ENCODE measurements at regions not wholly inside any gene's neighbourhood (a gene's known extent, or its start where the extent isn't known, plus 50 kb on each side); places are given as distances from the start of the nearest gene placed in this dataset.
"Not testable (repeated sequence)": the region's sequence is repeated elsewhere in the genome, so short reads cannot be mapped to it uniquely, and the experiment has no call there.

DNA sequence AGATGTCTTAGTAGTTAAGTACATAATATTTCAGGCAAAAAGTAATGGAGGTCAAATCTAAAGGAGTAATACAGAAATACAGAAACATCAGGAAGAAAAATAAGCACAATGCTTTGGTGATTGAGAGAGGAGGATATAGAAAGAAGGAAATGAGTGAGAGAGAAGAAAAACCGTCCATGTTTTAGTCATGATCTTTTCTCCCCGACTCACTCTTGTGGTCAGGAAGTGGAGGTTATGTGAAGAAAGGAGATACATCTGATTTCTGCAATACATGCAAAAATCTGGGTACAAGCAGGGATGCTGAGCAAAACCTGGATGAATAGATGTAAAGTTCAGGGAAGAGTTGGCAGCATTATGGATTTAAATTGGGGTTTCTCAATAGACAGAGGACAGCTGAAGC lies 1122.5 kb downstream of the SORCS3 start:
- no peak for DNase-seq

DNA sequence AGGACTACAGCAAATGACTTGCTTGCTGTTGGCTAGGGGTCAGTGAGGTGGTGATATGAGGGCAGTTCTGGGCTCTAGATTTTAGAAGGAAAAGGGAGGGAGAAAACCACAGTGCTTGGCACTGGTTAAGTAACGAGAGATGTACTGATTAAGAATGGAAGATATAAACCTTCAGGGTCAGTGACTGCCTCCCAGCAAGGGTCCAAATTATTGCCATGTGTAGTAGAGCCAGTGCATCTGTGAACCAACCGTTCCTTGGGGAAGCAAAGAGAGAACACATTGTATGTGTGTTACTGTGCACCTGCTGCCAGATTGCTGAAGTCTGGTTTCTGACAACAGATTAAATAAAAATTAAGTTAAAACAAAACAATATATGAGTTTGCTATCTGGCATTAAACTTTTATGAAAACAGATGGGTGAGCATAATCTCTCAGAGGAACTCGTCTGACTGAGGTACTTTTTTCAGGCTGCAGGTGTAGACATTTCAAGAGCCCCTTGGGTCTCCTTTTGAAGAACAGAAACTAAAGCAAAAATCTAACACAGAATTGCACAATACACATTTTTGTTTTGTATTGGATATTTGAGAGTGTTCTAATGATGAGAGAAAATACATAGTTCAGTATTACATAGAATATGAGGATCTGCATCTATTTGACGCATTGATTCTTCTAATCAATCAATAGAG lies 1120.6 kb downstream of the SORCS3 start:
- no peak for DNase-seq

DNA sequence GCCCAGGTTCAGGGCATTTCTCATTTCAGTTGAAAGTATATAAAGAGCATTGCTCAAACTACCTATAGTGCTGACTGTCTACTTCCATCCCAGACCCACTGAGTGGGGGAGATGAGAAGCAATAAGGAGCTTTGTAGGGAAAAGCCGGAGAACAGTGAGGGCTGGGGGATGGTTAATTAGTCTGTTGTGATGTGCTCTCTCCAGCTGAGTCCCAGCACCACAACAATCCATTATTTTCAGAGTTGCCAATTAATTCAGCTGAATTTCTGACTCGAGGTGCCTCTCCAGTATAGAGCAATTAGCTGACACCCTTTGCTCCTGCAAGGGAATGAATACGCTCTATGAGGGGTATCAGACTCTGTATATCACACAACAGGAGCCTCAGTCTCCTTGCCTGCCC lies 1118.6 kb downstream of the SORCS3 start:
- DNase-seq: no peak

DNA sequence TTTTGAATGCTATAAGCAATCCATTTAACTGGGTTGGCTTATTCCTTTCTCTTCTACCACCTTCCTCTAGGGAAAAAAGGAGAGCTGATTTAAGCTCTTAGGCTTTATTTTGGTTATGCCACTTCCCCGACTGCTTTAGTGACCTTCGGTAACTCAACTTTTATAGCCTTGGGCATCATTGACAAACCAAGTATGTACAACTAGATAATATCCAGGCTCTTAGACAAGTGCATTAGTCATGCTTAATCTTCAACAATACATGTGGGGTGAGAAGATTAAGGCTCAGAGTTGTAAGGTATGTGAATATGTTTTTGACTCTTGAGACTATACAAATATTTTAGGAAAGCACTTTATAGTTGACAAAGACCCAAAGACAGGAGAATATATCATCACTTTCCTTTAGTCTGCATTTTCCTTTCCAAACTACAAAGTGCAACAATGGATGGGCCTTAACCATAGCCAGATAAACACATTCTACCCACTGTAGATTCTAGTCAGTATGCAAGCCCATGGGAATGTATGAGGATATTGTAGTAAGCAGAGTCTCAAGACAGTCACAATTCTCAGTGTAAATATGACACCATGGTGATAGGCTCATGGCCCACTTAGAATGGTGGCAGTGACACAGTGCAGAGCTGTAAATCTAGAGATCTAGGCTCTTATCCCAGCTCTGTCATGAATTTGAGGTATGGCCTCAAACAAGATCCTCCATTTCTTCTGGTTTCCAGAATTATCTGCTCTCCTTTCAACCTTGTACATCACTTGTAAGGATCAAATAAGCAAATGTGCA lies 1117.3 kb downstream of the SORCS3 start:
- no peak for DNase-seq

DNA sequence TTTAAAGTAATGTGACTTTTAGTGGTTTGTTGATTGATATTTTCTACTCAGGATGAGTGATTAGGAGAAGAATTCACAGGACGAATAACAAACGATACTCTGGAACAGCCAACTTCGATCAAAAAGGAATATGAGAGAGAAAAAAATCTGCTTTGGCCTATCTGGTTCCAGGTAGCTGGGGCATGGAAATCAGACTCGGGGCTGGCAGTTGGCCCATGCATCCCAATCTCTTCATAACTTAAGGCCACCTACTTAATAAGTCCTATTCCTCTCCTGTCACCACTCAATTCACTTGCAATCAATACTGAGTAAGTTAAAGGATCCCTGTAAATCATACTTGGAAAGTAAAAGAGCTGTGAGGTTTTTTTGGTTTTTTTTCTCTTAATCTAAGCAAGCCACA lies 1116.2 kb downstream of the SORCS3 start:
- no peak for DNase-seq

DNA sequence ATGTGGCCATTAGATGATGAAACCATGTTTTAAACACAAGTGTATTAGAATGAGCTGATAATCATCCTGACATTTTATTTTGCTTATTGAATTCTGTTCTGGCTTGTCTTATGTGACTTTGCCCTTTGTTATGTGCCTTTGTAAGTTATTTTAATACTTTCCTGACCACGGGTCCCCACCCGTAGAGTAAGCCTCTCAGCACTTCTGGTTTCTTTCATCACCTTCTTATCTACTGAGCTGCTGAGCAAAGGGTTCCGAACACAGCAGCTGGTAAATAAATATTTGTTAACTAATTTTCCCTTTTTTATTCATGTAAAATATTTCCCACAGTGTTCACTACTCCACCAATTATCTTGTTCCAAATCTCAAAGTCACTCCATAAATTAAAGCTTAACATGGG lies 1115.3 kb downstream of the SORCS3 start:
- no peak for DNase-seq

DNA sequence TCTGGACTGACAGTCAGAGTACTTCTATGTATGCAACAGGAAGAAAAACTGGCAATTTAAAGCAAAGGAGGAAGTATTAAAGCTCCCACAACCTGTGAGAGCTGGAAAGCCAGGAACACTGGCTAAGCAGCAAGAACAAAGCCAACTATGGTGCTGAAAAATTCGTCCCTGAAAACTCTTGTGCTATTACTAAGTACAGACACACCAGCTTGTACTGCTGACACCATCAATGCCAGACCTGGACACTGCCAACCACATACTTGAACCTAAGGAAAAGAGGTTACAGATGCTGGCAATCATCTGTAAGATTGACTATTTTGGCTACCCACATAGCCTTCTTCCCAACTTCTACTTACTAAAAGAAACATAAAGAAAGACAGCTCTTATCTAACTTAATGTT lies 1110.6 kb downstream of the SORCS3 start:
- no peak for DNase-seq

DNA sequence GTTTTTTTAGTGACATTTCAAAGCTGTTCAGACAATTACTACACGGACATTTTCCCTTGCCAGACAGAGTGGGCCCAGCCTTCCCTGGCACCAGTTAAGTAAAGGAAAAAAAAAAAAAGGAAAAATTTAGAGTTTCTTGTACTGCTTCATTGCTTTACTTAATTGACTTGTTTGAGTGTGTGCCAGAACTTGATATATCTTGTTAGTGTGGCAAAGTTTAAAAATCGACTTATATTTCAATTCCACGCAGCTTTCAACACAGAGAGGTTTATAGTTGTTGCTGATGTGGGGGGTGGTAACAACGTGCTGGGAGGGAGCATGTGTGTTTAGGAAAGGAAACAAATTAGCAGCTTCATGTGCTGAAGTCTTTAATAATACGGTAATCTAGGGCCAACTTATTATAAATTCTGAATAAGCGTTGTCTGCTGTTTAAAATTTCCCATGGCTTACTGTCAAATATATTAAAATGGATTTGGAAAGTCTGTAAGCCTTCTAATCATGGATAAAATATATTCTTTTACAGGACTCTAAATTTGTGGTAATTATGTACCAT lies 1104.6 kb downstream of the SORCS3 start:
- DNase-seq: no peak

DNA sequence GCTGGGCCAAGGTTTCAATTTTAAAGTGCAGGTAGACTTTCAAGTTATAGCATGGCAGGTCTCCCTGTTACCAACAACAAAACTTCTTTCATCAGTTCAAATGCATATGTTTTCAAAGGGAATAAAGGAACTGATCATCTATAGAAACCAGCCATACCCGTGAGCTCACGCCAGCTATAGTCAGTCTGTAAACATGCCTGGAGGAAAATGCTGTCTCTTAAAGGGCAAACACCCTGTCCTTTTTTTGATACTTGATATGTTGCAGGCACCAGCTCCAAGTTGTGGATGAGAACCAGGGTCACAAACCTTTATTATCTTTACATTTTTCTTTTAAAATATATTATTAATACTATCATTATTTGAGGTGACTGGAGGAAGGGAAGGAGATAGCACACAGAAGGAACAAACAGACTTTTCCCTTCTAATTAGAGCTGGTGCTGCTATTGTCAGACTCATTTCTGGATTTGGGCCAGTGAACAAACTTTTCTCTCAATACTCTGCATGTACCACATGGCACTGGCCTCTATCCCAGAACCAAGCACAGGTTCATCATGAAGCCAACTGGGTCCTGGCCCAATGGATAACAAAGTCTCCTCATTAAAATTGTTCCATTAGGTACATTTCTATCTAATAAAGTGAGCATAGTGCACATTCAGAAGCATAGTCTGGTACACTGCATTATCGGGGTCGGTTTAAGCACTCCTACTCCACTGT lies 1102.4 kb downstream of the SORCS3 start:
- DNase-seq: no peak

DNA sequence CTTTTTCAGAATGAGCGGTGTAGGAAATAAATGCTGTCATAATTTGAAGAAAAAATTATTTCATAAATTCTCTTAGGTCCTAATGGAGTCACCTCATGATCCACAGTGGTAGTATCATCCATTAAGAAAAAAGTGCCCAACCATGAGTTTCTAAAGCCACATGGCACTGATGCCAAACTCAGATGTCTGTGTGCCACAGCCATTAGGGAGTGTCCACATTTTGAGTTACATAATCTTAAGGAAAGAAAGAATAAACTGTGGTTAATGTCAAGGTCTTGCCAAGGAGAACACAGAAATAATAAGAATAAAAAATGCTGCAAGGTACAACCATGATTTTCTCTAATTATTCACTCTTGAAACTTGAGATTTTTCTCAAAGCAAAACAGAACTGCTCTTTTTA lies 1101.8 kb downstream of the SORCS3 start:
- no peak for DNase-seq

DNA sequence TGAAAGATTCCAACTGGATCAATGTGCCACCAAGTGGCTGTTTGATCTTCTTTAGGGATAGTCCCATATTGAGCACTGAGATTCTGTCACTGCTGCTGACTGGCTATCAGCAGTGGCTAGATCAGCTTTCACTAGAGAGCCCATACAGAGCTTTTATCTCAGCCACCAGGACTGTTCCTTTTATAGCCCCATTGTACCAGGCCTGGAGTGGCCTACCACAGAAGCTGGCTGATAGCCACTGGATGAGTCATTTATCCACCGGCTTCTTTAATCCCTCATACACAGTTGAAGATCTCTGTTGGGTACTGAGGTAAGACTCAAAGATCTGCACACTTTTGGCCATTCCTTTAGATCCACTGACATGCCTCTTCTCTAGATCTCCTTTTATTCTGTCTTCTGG lies 1101.1 kb downstream of the SORCS3 start:
- no peak for DNase-seq

DNA sequence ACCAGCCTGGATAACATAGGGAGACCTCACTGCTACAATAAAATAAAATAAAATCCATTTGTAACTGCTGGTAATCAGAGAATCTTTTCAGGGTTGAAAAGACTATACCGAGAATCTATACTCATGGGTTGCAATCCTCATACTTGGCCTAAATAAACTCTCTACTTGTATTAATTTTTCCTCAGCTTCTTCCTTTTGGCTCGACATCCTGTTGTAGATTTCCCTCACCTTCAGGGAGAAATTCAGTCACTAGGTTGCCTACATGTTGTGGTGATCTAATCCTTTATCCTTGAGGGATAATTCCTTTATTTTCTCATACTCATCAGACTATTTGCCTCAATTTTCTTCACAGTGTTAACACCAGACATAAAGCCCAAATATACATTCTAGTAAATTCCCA lies 1093.4 kb downstream of the SORCS3 start:
- no peak for DNase-seq

DNA sequence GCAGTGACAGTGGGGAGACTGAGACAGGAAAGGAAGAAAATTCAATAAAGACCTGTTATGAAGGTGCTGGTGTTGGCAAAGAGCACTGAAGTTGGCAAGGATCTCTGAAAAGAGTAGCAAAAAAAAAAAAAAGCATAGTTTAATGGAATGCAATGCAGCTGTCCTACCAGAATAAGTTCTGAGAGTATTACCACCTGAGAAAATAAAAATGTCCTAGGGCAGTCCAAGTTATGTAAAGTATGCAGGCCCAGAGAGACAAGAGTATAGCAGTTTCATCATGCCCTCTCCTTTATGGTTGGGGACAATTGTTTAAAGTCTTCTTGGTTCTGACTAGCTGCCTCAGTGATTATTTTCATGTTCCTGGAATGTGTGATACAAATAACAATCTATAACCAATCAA lies 1092.8 kb downstream of the SORCS3 start:
- no peak for DNase-seq

DNA sequence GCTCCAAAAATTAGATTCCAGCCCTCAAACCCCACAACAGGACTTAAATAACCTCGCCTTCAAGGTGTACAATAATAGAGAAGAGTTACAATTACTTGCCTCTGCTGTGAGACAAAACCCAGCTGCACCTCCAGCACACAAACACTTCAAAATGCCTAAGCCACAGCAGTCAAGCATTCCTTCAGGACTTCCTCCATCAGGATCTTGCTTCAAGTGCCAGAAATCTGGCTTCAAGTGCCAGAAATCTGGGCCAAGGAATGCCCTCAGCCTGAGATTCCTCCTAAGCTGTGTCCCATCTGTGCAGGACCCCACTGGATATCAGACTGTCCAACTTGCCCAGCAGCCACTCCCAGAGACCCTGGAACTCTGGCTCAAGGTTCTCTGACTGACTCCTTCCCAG lies 1088.3 kb downstream of the SORCS3 start:
- DNase-seq: no peak

DNA sequence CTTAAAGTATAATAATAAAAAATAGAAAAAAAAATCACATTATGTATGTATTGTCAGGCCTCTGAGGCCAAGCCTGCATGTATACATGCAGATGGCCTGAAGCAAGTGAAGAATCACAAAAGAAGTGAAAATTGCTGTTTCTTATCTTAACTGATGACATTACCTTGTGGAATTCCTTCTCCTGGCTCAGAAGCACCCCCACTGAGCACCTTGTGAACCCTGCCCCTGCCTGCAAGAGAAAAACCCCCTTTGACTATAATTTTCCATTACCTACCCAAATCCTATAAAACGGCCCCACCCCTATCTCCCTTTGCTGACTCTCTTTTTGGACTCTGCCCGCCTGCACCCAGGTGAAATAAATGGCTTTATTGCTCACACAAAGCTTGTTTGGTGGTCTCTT lies 1086.5 kb downstream of the SORCS3 start:
- not testable (repeated sequence) for DNase-seq

DNA sequence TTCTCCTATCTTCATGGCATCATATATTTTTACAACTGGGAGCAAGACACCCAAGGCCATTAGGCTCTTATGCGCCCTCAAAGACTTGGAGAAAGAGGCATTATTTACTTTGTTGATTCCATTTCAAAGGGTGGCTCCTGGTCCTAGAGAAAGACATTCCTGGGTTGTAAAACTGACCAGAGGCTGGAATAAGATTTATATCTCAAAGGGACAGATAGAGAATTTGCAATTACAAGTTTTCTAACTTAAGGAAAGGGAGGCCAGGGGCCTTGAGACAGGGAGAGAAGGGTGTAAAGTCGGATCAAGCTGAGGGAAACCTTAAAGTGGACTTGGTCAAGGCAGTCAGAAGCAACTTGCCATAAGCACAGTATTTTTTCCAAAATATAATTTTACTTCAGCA lies 1086.0 kb downstream of the SORCS3 start:
- DNase-seq: no peak

DNA sequence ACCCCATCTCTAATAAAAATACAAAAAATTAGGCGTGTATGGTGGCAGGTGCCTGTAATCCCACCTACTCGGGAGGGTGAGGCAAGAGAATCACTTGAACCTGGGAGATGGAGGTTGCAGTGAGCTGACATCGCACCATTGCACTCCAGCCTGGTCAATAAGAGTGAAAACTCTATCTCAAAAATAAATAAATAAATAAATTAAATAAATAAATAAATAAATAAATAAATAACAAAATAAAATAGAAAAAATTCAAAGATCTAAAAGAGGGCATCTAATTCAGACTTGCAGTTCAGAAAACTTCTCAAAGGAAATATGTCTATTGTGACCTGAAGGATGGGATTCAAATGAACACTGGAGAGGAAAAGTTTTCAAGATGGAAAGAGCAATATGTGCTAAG lies 1085.1 kb downstream of the SORCS3 start:
- DNase-seq: no peak

DNA sequence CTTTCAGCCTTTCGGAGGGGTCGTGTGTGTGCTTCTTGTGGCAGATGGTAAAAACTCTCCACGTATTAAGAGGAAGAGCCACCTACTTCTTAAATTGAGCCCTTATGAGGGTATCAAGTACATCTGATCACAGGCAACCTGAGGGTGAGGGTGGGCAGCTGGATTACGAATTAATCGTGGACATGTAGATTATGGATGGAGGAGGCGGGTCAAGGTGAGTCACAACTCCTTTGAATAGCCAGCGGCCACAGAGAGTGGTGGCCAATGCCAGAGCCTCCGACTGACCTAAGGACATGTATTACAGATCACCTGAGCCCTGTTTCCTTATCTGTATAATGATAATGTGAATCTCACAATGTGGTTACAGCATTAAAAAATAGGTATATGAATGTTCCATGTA lies 1083.9 kb downstream of the SORCS3 start:
- no peak for DNase-seq

DNA sequence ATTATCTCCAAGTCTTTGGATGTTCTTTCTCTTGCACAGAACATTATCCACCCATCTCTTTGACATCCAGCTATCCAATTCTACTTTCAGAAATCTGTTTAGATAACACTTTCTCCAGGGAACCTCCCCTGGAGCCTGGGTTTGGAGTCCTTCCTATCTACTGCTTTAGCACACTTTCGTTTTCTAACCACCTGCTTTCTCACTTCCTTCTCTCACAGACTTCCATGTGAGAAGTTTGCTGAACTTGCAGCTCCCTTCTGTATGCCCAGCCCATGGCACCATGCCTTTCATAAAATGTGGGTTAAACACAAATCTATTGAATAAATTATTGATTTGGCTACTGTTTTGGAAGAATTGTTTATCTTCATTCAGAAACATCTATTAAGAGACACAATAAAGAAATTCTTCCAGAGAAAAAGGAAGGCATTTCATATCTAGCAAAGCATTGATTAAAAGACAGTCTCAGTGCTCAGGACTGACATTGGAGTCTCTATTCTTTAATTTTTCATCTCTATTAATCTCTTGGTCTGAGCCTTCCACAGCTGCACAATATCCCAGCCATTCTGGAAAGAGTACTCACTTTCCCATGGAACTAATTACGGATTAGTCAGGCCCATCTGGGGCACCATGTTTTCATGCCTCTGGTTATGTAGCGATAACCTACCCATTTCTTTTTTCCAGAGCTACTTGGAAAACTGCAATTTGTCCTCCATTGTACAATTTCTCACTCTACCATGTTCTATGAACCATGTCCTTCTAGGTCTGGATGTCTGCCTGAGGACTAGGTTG lies 1077.3 kb downstream of the SORCS3 start:
- DNase-seq: no peak

DNA sequence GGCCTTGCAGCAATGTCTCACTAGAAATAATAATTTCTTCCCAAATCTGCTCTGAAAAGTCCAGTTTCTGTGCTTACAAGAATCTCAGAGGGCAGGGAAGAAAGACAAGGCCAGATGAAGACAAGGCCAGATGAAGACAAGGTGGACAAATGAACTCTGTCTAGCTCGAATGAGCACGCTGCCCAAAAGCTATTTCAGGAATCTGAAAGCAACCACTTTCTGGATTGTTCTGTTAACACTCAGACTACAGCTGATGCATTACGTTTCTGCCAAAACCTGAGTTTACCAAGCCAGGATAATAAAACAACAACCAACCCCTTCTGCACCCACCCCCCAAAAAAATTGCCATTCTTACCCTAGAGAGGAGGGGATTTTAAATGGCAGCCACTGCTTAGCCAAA lies 1073.6 kb downstream of the SORCS3 start:
- DNase-seq: no peak

DNA sequence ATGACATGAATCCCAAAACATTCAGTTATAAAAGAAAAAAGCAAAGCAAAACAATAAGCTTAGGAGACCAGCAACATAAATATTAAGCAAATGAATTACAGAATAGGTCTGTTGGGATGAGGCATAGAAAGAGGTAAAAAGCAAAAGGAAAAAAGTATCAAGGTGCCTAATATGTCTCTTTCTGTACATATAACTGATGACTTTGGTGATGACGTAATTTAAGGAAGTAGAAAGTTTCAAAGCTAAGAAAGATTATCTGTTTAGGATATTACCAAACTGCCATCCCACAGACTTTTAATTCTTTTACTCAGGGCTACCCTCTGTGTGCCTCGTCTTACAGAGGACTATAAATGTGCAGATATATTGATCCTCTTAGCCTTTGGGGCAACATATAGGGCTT lies 1066.5 kb downstream of the SORCS3 start:
- DNase-seq: no peak

DNA sequence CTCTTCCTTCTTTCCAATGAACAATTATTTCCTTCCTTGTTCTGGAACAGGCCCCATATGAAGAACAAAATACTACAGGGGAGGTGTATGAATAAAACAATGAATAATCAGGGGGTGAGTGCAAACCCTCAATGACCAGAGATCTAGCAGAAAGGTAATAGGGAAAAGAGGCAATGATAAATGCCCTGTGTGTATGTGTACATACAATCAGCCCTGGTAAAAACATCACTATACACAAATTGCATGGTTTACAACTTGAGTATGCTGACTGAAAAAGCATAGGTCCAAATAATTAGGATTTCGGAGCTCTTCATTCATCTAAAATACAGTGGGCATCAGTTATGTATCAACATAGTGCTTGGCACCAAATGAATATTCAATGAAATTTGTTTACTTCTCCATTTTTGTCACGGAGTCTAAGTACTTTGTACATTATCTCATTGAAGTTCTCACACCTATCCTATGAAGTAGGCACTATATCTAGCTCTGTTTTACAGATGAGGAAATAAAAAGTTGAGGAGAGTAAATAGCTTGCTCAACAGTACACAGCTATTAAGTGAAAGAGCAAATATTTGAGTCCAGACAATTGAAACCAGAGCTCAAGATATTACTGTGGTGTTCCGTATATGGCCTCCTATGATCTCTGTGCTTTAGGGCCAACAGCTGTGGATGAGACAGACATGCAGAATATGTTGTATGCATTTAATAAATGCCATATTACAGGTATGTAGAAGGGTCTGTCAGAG lies 1065.4 kb downstream of the SORCS3 start:
- DNase-seq: no peak
